Thyroid gland (tissue), 4 donors: ENCODE measurements at regions not wholly inside any gene's neighbourhood (a gene's known extent, or its start where the extent isn't known, plus 50 kb on each side); places are given as distances from the start of the nearest gene placed in this dataset.

Experiments used
- DNase-seq, 2 donors: peaks; one replicate each; pipeline ENCODE4 v3.0.0-alpha.2; 2019
- H3K27ac ChIP-seq, 3 donors: fragments of 200-600 bp; sonication (generic); 1 replicate in 2 of 3; 2 replicates in 1 of 3; pipeline ENCODE4 v1.5.1; 2016 to 2019; ENCODE audit warnings: mild to moderate bottlenecking in 1 of 3, moderate library complexity in 1 of 3
- H3K27me3 ChIP-seq: fragments of 200-600 bp; sonication (generic); one replicate; pipeline ENCODE4 v1.5.1; 2019
- H3K36me3 ChIP-seq, 2 donors: fragments of 200-600 bp; sonication (generic); one replicate each; pipeline ENCODE4 v1.5.1; 2016 to 2019
- H3K4me1 ChIP-seq, 2 donors: fragments of 200-600 bp; sonication (generic); one replicate each; pipeline ENCODE4 v1.5.1; 2017 to 2019
- H3K4me3 ChIP-seq, 3 donors: fragments of 200-600 bp; sonication (generic); replicated peaks in 1 of 3; 1 replicate in 2 of 3; 2 replicates in 1 of 3; pipeline ENCODE4 v1.5.1; 2016; ENCODE audit warnings: mild to moderate bottlenecking in 1 of 3
- H3K9me3 ChIP-seq: fragments of 200-600 bp; sonication (generic); one replicate; pipeline ENCODE4 v1.5.1; 2017
- POLR2A ChIP-seq, 2 donors: fragments of 450-650 bp; IDR thresholded peaks; one replicate each; pipeline ENCODE4 v1.6.1; 2017; ENCODE audit warnings: antibody characterized with exemption in 2 of 2, mild to moderate bottlenecking in 2 of 2, moderate library complexity in 1 of 2
- WGBS, 2 donors: methylation state at CpG; one replicate each; pipeline ENCODE4 v1.1.5; 2017; 5-methylcytosine and 5-hydroxymethylcytosine counted together
- intact Hi-C: fragments of 100-400 bp; cut with DNase I; formaldehyde crosslinking; loops from one replicate; pipeline ENCODE4 v1.15.1; 2023
- TF ChIP-seq, protein P1 (sequence below), 6 experiments: fragments of 200-600 bp in 3 of 6; fragments of 450-650 bp in 3 of 6; sonication (generic) in 3 of 6; IDR thresholded peaks; one replicate each; pipeline ENCODE4 v1.5.1; 2016 to 2019; ENCODE audit warnings: antibody characterized with exemption in 6 of 6, mild to moderate bottlenecking in 2 of 6, inconsistent platforms in 1 of 6, moderate library complexity in 1 of 6

DNA sequence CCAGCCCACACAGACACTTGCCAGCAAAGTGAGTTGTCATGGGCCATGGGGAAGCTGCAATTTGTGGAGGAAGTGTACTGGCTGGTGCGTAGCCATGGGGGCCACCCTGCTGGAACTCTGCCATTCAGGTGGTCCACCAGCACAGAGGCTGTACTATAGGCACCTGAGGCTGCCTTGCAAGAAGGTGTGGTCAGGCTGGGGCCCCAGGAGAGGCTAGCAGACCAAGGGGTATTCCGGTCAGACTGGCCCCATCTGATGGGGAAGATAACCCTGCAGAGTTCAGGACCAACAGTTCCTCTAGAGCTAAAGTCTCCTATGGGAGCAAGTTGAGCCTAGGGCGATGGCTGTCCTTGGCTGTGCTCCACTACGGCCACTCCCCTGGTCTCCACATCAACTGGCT, 136.1 kb downstream of the DCAF12L2 start:
- no peaks in the 10 kb centered on the region for H3K36me3 ChIP-seq
- TF ChIP-seq, protein P1, sequence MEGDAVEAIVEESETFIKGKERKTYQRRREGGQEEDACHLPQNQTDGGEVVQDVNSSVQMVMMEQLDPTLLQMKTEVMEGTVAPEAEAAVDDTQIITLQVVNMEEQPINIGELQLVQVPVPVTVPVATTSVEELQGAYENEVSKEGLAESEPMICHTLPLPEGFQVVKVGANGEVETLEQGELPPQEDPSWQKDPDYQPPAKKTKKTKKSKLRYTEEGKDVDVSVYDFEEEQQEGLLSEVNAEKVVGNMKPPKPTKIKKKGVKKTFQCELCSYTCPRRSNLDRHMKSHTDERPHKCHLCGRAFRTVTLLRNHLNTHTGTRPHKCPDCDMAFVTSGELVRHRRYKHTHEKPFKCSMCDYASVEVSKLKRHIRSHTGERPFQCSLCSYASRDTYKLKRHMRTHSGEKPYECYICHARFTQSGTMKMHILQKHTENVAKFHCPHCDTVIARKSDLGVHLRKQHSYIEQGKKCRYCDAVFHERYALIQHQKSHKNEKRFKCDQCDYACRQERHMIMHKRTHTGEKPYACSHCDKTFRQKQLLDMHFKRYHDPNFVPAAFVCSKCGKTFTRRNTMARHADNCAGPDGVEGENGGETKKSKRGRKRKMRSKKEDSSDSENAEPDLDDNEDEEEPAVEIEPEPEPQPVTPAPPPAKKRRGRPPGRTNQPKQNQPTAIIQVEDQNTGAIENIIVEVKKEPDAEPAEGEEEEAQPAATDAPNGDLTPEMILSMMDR (IDR thresholded peaks at IDR 0.05), result no peak
- TF ChIP-seq POLR2A (IDR thresholded peaks at IDR 0.05), result no peak
- no peak overlapping the region for H3K27ac ChIP-seq
- H3K4me3 ChIP-seq, result no peak overlapping the region
- intact Hi-C loops, result no loop called here
- DNase-seq, result no peak
- no peaks in the 10 kb centered on the region for H3K4me1 ChIP-seq
- H3K9me3 ChIP-seq, result no peaks in the 10 kb centered on the region
- no peaks in the 10 kb centered on the region for H3K27me3 ChIP-seq
- 79 to 94% methylated on average over 2 of the region's 4 CpGs for WGBS, 2 donors

DNA sequence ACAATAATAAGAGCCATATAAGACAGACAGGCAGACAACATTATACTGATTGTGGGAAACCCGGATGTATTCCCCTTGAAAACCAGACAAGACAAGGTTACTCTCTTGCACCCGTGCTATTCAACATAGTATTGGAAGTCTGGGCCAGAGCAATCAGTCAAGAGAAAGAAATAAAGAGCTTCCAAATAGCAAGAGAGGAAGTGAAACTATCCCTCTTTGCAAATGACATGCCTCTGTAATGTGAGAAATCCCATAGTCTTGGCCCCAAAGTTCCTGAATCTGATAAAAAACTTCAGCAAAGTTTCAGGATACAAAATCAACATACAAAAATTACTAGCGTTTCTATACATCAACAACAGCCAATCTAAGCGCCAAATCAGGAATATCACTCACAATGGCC, 102.1 kb downstream of the DCAF12L2 start:
- intact Hi-C loops, result no loop called here
- H3K27me3 ChIP-seq, result no peaks in the 10 kb centered on the region

DNA sequence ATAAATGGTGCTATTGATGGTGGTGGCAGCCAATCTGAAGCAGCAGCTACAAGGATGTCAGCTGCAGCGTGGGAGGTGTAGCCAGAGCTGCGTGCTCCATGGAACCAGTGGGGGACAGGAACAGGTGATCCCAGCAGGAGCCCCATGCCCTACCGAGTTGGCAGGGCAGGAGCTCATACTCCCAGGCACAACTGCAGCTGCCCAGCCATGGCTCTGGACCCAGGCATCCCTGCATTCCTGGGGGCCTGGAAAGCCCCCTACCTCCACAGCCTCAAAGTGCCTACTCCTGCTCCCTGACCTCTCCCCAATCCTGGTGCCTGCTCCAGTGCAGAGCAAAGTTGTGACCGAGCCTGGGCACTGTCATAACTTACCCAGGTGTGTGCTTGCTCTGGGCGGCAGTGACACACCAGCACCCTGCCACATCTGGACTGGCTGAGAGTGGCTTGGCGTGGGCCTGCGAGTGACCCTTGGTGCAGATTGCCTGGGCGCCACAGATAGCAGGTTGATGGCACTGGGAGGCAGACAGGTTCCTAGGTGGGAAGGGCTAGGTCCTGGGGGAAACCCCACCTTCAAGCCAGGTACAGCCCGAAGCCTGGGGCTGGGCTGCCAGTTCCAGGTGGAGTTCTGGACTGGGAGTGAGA, 101.1 kb downstream of the DCAF12L2 start:
- H3K27ac ChIP-seq, result no peak overlapping the region
- intact Hi-C loops, result no loop called here
- TF ChIP-seq, protein P1 (IDR thresholded peaks at IDR 0.05), result no peak
- H3K4me3 ChIP-seq, result no peak overlapping the region
- DNase-seq, result no peak
- H3K36me3 ChIP-seq, result no peaks in the 10 kb centered on the region
- H3K27me3 ChIP-seq, result no peaks in the 10 kb centered on the region
- H3K4me1 ChIP-seq, result no peaks in the 10 kb centered on the region
- WGBS, 2 donors, result 85% methylated on average over 3 of the region's 9 CpGs; no CpG with 5 or more reads in 1 of the 2 donors
- H3K9me3 ChIP-seq, result no peaks in the 10 kb centered on the region

More for the DNA sequence above, 102.1 kb downstream of the DCAF12L2 start:
- no peaks in the 10 kb centered on the region for H3K4me1 ChIP-seq
- no peaks in the 10 kb centered on the region for H3K36me3 ChIP-seq
- no peaks in the 10 kb centered on the region for H3K9me3 ChIP-seq
- no peak for TF ChIP-seq POLR2A (IDR thresholded peaks at IDR 0.05)
- TF ChIP-seq, protein P1 (IDR thresholded peaks at IDR 0.05), result no peak
- no peak overlapping the region for H3K4me3 ChIP-seq
- H3K27ac ChIP-seq, result no peak overlapping the region
- WGBS, 2 donors, result 63 to 79% methylated on average over 4 of the region's 4 CpGs
- DNase-seq, result no peak

DNA sequence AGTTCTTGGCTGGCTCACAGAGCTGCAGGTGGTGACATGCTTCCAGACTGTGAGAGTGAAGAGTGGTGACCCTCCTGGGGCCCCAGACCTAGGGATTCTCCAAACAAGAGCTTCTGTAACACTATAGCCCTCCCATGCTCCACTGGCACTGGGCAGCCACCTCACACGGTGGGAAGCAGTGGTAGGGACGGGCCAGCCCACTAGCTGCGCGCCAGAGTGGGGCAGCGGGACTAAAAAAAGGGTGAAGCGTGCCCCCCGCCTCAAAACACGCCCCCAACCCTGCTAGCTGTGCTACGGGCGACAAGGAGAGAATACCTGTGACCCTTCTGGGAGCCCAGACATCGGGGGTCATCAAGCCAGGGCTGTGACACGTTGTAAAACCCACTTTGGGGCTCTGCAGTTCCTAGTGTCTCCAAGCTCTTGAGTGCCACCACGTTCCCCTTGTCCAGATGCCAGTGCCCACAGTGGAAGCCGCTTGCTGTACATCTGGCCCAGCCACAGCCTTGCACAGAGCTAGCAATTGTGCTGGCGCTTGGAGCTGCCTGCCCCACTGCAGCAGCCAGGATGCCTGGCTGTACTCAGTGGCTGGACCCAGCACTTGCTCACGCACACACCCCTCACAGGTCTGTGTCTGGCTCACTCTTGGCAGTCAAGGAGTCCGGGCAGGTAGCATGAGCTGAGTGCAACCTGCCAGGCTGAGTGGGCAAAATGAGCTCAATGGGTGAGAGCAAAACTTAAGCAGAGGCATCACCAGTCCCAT, 100.0 kb downstream of the DCAF12L2 start:
- no peaks in the 10 kb centered on the region for H3K36me3 ChIP-seq
- no peak for TF ChIP-seq POLR2A (IDR thresholded peaks at IDR 0.05)
- TF ChIP-seq, protein P1 (IDR thresholded peaks at IDR 0.05), result no peak
- no peak overlapping the region for H3K27ac ChIP-seq
- DNase-seq, result no peak
- no peaks in the 10 kb centered on the region for H3K9me3 ChIP-seq
- 78 to 100% methylated on average over 1 to 11 of the region's 17 CpGs for WGBS, 2 donors
- intact Hi-C loops, result no loop called here
- H3K4me1 ChIP-seq, result no peaks in the 10 kb centered on the region
- no peaks in the 10 kb centered on the region for H3K27me3 ChIP-seq
- H3K4me3 ChIP-seq, result no peak overlapping the region
